Activated naive CD4-positive, alpha-beta T cell treated with anti-CD3 and anti-CD28 coated beads for 36 hours (primary cell): ENCODE measurements at regions not wholly inside any gene's neighbourhood (a gene's known extent, or its start where the extent isn't known, plus 50 kb on each side); places are given as distances from the start of the nearest gene placed in this dataset.
A peak's percentile ranks its signal among the peaks of the same experiment; 100 is the strongest.
"Not testable (repeated sequence)": the region's sequence is repeated elsewhere in the genome, so short reads cannot be mapped to it uniquely, and the experiment has no call there.

ENCODE experiments used
- CTCF ChIA-PET: fragments of 350-600 bp; sonication (Branson Sonifier 250); formaldehyde crosslinking; loops from one replicate; lab custom pipeline; 2021; ENCODE audit warnings: antibody characterized with exemption; lab: Charles Lee
- DNase-seq: peaks from one replicate; pipeline ENCODE4 v3.0.0-alpha.2; 2020
- H3K27ac Mint-ChIP-seq: one replicate; pipeline ENCODE4 v1.8.0; 2021; ENCODE audit warnings: mild to moderate bottlenecking, mixed read lengths
- H3K27me3 Mint-ChIP-seq: one replicate; pipeline ENCODE4 v1.8.0; 2021; ENCODE audit warnings: low read depth, mixed read lengths
- H3K36me3 Mint-ChIP-seq: one replicate; pipeline ENCODE4 v1.8.0; 2021; ENCODE audit warnings: low read depth, mixed read lengths
- H3K4me1 Mint-ChIP-seq: one replicate; pipeline ENCODE4 v1.8.0; 2021; ENCODE audit warnings: low read depth, mixed read lengths
- H3K4me3 Mint-ChIP-seq: one replicate; pipeline ENCODE4 v1.8.0; 2021; ENCODE audit warnings: mild to moderate bottlenecking, moderate library complexity, mixed read lengths
- H3K9me3 Mint-ChIP-seq: one replicate; pipeline ENCODE4 v1.8.0; 2021; ENCODE audit warnings: mixed read lengths
- intact Hi-C: fragments of 100-400 bp; cut with micrococcal nuclease; formaldehyde crosslinking; loops from one replicate; pipeline ENCODE4 v1.15.1; 2023

- H3K4me1 Mint-ChIP-seq, H3K4me3 Mint-ChIP-seq, CTCF ChIA-PET, DNase-seq, H3K27me3 Mint-ChIP-seq, intact Hi-C loops, H3K27ac Mint-ChIP-seq, H3K36me3 Mint-ChIP-seq: not testable (repeated sequence)
- peaks cover 30% of the 10 kb centered on the region for H3K9me3 Mint-ChIP-seq
Observed at GRCh38 chr12:45526823-45527222, 202.7 kb upstream of the ARID2 start.

DNA sequence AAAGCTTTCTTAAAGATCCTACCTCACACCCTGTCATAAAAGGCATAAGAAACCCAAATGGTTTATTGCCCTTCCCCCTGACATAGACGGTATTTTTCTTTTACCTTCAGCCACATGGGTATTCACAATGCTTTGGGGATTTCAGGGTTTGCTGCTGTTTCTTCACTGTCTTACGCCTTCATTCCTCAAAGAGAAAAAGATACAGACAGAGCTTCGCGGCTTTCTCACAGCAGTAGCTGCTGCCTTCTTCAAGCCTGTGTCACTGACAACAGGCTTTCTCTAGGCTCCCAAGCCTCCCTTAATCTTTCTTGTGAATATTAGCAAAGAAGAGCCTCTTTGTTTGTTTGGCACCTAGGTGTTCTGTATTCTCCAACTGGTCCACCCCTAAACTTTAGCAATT, 197.4 kb upstream of the ARID2 start:
- no peaks in the 10 kb centered on the region for H3K27me3 Mint-ChIP-seq
- peaks cover 7% of the 10 kb centered on the region for H3K9me3 Mint-ChIP-seq
- H3K4me3 Mint-ChIP-seq = no peak overlapping the region
- H3K4me1 Mint-ChIP-seq = no peaks in the 10 kb centered on the region
- no peak overlapping the region for H3K27ac Mint-ChIP-seq
- CTCF ChIA-PET = interaction anchor here (2.9 kb wide), 1 partner anchor 12 kb away, joined by 14 read pairs; no protein-coding TSS in a partner anchor
- H3K36me3 Mint-ChIP-seq = no peaks in the 10 kb centered on the region
- intact Hi-C loops = no loop called here
- DNase-seq = no peak

DNA sequence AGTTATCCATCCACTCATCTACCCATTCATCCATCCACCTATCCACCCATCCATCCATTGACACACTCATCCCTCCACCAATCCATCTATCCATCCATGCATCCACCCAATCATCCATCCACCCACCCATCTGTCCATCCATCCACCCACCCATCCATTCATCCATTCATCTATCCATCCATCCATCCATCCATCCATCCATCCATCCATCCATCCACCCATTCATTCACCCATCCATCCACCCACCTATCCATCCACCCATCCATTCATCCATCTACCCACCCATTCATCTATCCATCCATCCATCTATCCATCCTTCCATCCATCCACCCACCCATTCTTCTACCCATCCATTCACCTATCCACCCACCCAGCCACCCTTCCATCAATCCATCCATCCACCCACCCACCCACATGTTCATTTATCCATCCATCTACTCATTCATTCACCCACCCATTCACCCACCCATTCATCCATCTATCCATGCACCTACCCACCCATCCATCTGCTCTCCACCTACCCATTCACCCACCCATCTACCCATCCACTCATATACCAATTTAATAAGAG, 193.8 kb upstream of the ARID2 start:
- Mint-ChIP-seq H3K4me1 (no peaks in the 10 kb centered on the region), H3K36me3 (no peaks in the 10 kb centered on the region), H3K4me3 (no peak overlapping the region), H3K9me3 (no peaks in the 10 kb centered on the region), H3K27ac (no peak overlapping the region), H3K27me3 (no peaks in the 10 kb centered on the region)
- intact Hi-C loops = no loop called here
- CTCF ChIA-PET = interaction anchor here (1.0 kb wide), 1 partner anchor 8 kb away, joined by 4 read pairs; no protein-coding TSS in a partner anchor
- DNase-seq = no peak

DNA sequence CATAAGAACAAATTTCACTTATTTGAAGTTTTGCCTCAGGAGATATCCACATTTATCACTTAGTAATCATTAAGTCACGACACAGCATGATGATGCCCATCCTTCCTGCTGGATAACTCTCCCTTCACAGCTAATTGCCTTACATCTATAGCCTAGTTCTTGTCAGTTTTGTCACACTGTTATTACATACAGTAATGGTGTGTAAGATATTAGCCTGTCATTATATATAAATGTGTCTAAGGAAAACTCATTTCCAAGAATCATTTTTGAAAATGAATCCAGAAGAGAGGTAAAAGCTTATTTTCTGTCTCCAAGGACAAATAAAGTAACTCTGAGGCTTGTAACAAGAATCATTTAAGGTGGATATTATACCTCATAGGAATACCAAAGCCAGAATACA, 193.2 kb upstream of the ARID2 start:
- CTCF ChIA-PET = no interaction called here
- H3K9me3 Mint-ChIP-seq = no peaks in the 10 kb centered on the region
- H3K4me1 Mint-ChIP-seq = no peaks in the 10 kb centered on the region
- no peaks in the 10 kb centered on the region for H3K27me3 Mint-ChIP-seq
- no peak overlapping the region for H3K27ac Mint-ChIP-seq
- intact Hi-C loops = no loop called here
- DNase-seq = no peak
- no peak overlapping the region for H3K4me3 Mint-ChIP-seq
- H3K36me3 Mint-ChIP-seq = no peaks in the 10 kb centered on the region

DNA sequence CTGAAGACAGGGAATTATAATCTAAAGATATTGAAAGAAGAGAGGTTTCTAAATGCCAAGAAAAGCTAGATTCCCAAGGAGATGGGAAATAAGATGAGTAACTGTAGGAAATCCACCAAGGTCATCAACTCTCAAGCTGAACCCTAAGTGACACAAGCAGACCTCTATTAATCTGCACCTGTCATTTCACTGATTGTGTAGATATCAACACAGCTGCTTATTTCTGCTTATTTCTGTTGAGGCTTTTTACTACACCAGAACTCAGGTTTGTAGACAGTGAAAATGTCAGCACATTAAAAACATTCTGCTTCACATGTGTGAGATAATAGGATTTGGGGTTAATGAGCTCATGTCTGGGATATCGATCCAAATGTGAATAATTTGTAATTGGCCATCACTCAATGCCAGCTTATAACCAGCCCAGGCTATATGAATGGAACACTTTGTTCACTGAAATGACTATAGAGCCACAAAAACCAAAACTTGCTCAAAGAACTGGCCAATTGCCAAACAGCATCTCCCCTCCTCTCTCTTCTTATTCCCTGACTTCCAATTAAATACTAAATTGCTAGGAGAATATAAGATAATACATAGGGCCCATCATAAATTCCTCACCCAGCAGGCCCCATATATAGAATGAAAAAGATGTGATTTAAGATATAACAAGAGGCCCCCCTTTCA, 188.7 kb upstream of the ARID2 start:
- Mint-ChIP-seq H3K27me3 (peaks cover 6% of the 10 kb centered on the region), H3K4me1 (no peaks in the 10 kb centered on the region), H3K4me3 (no peak overlapping the region), H3K27ac (no peak overlapping the region), H3K36me3 (no peaks in the 10 kb centered on the region), H3K9me3 (no peaks in the 10 kb centered on the region)
- DNase-seq = no peak
- intact Hi-C loops = loop anchor here (5.0 to 10.0 kb wide), 3 partner anchors 354 to 532 kb away; no protein-coding TSS in a partner anchor
- CTCF ChIA-PET = interaction anchor here (0.8 to 0.9 kb wide), 3 partner anchors 185 to 375 kb away, joined by 3 to 4 read pairs (median 3); no protein-coding TSS in a partner anchor

DNA sequence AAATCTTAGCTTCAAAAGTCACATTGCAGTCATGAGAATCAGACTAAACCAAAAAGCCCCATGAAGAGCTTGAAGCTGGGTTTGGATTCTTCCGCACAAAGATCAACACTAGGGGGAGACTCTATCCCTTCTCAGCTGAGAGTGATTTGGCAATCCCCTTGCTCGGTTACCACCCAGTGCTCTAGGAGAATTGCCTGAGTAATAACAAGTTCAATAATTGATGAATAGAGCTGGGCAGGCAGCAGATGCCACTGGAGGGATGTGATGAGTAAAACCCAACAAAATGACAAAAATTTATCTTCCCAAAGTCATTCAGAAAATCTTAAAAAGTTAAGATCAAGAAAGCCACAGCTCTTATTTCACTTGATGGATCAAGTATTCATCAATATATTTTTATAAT, 185.6 kb upstream of the ARID2 start:
- H3K4me3 Mint-ChIP-seq = no peak overlapping the region
- intact Hi-C loops = loop anchor here (1.0 to 10.0 kb wide), 9 partner anchors 181 to 528 kb away; partner anchors contain the start of gene SCAF11
- peaks cover 6% of the 10 kb centered on the region for H3K27me3 Mint-ChIP-seq
- DNase-seq = peak; percentile 70
- CTCF ChIA-PET = interaction anchor here (0.7 to 4.2 kb wide), 42 partner anchors 9 to 447 kb away, joined by 3 to 62 read pairs (median 4); partner anchors contain the start of gene ARID2
- H3K9me3 Mint-ChIP-seq = no peaks in the 10 kb centered on the region
- H3K27ac Mint-ChIP-seq = no peak overlapping the region
- H3K4me1 Mint-ChIP-seq = no peaks in the 10 kb centered on the region
- H3K36me3 Mint-ChIP-seq = no peaks in the 10 kb centered on the region

- H3K4me1 Mint-ChIP-seq = no peaks in the 10 kb centered on the region
- H3K4me3 Mint-ChIP-seq = no peak overlapping the region
- H3K27me3 Mint-ChIP-seq = peaks cover 6% of the 10 kb centered on the region
- intact Hi-C loops = loop anchor here (10.0 kb wide), 2 partner anchors 348 to 378 kb away; no protein-coding TSS in a partner anchor
- no peaks in the 10 kb centered on the region for H3K9me3 Mint-ChIP-seq
- no peak for DNase-seq
- no peak overlapping the region for H3K27ac Mint-ChIP-seq
- H3K36me3 Mint-ChIP-seq = no peaks in the 10 kb centered on the region
- CTCF ChIA-PET = interaction anchor here (4.2 kb wide), 1 partner anchor 179 kb away, joined by 62 read pairs; the partner anchor contains the start of gene ARID2
Observed at GRCh38 chr12:45546545-45546944, 183.0 kb upstream of the ARID2 start.

- DNase-seq = no peak
Observed at GRCh38 chr12:45547132-45547531, 182.4 kb upstream of the ARID2 start.

GRCh38 chr12:45547822-45548221, 181.7 kb upstream of the ARID2 start:
- intact Hi-C loops = loop anchor here (10.0 kb wide), 2 partner anchors 347 to 377 kb away; no protein-coding TSS in a partner anchor
- Mint-ChIP-seq H3K36me3 (no peaks in the 10 kb centered on the region), H3K27ac (no peak overlapping the region), H3K4me3 (no peak overlapping the region), H3K9me3 (no peaks in the 10 kb centered on the region), H3K27me3 (peaks cover 4% of the 10 kb centered on the region), H3K4me1 (no peaks in the 10 kb centered on the region)
- DNase-seq = no peak
- CTCF ChIA-PET = interaction anchor here (0.9 to 1.5 kb wide), 6 partner anchors 10 to 418 kb away, joined by 3 to 6 read pairs (median 4); no protein-coding TSS in a partner anchor

More at GRCh38 chr12:45547132-45547531, 182.4 kb upstream of the ARID2 start:
- H3K4me1 Mint-ChIP-seq = no peaks in the 10 kb centered on the region
- intact Hi-C loops = loop anchor here (10.0 kb wide), 2 partner anchors 348 to 378 kb away; no protein-coding TSS in a partner anchor
- CTCF ChIA-PET = interaction anchor here (0.9 to 4.2 kb wide), 3 partner anchors 10 to 179 kb away, joined by 3 to 62 read pairs (median 4); partner anchors contain the start of gene ARID2
- no peak overlapping the region for H3K27ac Mint-ChIP-seq
- no peaks in the 10 kb centered on the region for H3K9me3 Mint-ChIP-seq
- H3K4me3 Mint-ChIP-seq = no peak overlapping the region
- peaks cover 6% of the 10 kb centered on the region for H3K27me3 Mint-ChIP-seq
- H3K36me3 Mint-ChIP-seq = no peaks in the 10 kb centered on the region

DNA sequence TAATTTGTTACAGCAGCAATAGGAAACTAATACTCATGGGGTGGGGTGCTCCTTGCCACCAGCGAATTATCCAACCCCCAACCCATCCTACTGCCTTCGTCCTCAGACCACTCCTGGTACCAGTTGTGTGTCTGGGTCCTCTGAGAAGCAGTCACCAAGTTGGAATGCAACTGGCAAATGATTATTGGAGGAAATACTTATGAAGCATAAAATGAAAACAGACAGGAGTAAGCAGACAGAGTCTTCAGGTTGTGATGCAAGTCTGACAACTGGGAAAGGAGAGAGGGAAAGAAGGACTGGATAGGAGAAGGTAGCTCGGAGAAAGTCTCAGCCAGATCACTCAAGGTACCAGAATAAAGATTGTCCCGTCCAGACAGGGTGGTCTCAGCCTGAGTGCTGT, 181.1 kb upstream of the ARID2 start:
- no peaks in the 10 kb centered on the region for H3K9me3 Mint-ChIP-seq
- H3K4me3 Mint-ChIP-seq = no peak overlapping the region
- H3K4me1 Mint-ChIP-seq = no peaks in the 10 kb centered on the region
- H3K27me3 Mint-ChIP-seq = no peaks in the 10 kb centered on the region
- CTCF ChIA-PET = interaction anchor here (1.1 to 1.5 kb wide), 4 partner anchors 9 to 418 kb away, joined by 3 to 6 read pairs (median 4); no protein-coding TSS in a partner anchor
- no peak overlapping the region for H3K27ac Mint-ChIP-seq
- H3K36me3 Mint-ChIP-seq = no peaks in the 10 kb centered on the region
- intact Hi-C loops = loop anchor here (10.0 kb wide), 2 partner anchors 346 to 376 kb away; no protein-coding TSS in a partner anchor
- no peak for DNase-seq

- CTCF ChIA-PET = interaction anchor here (0.5 to 1.5 kb wide), 4 partner anchors 14 to 178 kb away, joined by 3 to 4 read pairs (median 3); no protein-coding TSS in a partner anchor
- intact Hi-C loops = loop anchor here (10.0 kb wide), 2 partner anchors 345 to 375 kb away; no protein-coding TSS in a partner anchor
- Mint-ChIP-seq H3K27ac (no peak overlapping the region), H3K36me3 (no peaks in the 10 kb centered on the region), H3K27me3 (no peaks in the 10 kb centered on the region), H3K4me1 (no peaks in the 10 kb centered on the region), H3K9me3 (no peaks in the 10 kb centered on the region), H3K4me3 (no peak overlapping the region)
- no peak for DNase-seq
Observed at GRCh38 chr12:45549337-45549902, 180.1 kb upstream of the ARID2 start.

GRCh38 chr12:45553204-45553603, 176.3 kb upstream of the ARID2 start:
- no peaks in the 10 kb centered on the region for H3K4me1 Mint-ChIP-seq
- H3K4me3 Mint-ChIP-seq = no peak overlapping the region
- no peak overlapping the region for H3K27ac Mint-ChIP-seq
- H3K9me3 Mint-ChIP-seq = peaks cover under 1% of the 10 kb centered on the region
- intact Hi-C loops = no loop called here
- CTCF ChIA-PET = interaction anchor here (0.6 to 1.6 kb wide), 2 partner anchors 9 to 605 kb away, joined by 3 to 4 read pairs; no protein-coding TSS in a partner anchor
- DNase-seq = no peak
- no peaks in the 10 kb centered on the region for H3K27me3 Mint-ChIP-seq
- no peaks in the 10 kb centered on the region for H3K36me3 Mint-ChIP-seq
